NCI-H748 (cell line): ENCODE measurements at regions not wholly inside any gene's neighbourhood (a gene's known extent, or its start where the extent isn't known, plus 50 kb on each side); places are given as distances from the start of the nearest gene placed in this dataset.

Experiments used
- DNase-seq: peaks from one replicate; lab custom pipeline; 2025; ENCODE audit not compliant: unreplicated experiment; lab: John Stamatoyannopoulos, UW

DNA sequence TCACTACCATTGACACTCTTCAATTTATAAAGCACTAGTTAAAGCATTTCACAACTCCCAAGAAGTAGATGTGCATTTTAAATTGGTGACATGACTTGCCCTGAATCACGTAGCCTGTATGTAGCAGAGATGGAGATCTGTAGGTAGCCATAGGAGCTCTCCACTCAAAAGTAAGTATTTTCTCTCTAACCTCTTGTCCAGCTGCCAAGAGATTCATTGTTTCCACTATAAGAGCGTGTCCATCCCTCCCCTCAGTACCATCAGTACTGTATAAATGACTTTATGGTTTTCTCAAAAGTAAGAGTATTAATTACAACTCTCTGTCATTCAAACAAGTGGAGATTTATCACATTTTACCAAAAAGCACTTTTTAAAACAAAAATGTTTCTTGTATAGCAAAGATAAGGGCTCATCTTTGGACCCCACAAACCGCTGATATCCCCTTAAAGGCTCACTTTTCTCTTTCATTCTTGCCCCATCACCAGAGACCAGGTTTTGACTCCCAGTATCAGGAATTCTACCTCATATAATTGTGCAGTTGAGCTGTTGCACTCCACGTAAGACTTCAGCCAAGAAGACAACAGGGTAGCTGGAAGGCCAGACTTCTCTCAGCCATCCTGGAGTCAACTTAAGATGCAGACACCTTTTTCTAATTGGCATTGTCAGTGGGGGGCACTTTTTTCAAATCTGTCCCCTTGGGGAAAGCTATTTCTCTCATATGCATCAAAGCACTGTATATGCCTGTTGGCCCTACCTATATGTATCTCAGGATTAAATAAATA, 78.0 kb upstream of the GALNT5 start:
- DNase-seq = no peak

DNA sequence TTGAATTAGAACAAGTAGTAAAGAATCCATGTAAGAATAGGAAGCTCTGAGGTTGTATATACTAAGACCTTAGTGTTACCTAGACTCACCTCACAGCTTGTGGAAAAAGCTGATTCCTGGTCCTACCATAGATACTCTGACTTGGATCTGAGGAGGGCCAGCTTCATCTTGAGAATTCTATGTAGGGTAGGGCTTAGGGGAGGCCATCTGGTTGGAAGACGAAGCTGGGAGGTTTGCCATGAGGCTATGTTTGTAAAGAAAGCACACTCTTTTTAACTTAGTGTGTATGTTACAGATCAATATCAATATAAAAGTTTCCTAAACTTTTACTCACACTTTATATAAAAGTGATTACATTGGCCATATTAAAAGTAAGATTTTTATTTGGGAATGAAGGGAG, 77.1 kb upstream of the GALNT5 start:
- no peak for DNase-seq

GRCh38 chr2:157181234-157181633, 76.3 kb upstream of the GALNT5 start:
- no peak for DNase-seq

GRCh38 chr2:157182204-157182709, 75.2 kb upstream of the GALNT5 start:
- DNase-seq = no peak

- DNase-seq = peak; percentile 57
Observed at GRCh38 chr2:157182834-157183396, 74.6 kb upstream of the GALNT5 start.

- DNase-seq = no peak
Observed at GRCh38 chr2:157184161-157184895, 73.2 kb upstream of the GALNT5 start.

GRCh38 chr2:157185476-157186227, 71.9 kb upstream of the GALNT5 start:
- no peak for DNase-seq

DNA sequence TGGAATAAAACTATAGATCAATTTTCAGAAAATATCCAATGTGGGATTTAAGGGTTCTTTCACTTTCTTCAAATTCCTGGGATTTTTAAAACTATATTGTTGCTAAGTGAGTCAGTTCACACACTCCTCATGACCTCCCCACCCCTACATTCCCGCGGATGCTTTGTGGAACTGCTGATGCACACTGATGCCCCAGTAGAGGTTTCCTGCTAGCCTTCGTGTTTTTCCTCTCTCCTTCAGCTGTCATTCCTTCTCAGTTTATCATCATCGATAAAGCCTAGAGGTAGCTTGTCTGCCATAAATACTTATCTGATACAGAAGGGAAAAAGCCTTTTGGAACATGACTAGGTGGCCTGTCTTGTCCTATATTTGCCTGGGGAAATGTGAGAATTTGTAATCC, 67.4 kb upstream of the GALNT5 start:
- no peak for DNase-seq

DNA sequence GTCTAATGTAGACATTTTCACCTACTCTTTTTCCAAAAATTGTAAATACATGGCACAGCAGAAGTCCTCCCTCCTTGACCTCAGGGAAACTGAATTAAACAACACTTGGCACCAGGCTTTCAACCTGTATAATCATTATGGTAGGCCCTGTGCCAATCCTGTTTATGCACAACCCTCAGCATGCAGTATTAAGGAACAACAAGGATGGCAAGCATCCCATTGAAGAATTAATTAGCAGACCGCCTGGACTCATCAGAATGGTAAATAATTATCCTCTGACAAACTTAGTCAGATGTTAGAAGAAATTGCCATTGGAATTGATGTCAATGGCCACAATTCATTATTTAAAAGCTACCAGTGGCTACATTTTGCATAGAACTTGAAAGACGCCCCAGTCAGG, 66.3 kb upstream of the GALNT5 start:
- DNase-seq = no peak

DNA sequence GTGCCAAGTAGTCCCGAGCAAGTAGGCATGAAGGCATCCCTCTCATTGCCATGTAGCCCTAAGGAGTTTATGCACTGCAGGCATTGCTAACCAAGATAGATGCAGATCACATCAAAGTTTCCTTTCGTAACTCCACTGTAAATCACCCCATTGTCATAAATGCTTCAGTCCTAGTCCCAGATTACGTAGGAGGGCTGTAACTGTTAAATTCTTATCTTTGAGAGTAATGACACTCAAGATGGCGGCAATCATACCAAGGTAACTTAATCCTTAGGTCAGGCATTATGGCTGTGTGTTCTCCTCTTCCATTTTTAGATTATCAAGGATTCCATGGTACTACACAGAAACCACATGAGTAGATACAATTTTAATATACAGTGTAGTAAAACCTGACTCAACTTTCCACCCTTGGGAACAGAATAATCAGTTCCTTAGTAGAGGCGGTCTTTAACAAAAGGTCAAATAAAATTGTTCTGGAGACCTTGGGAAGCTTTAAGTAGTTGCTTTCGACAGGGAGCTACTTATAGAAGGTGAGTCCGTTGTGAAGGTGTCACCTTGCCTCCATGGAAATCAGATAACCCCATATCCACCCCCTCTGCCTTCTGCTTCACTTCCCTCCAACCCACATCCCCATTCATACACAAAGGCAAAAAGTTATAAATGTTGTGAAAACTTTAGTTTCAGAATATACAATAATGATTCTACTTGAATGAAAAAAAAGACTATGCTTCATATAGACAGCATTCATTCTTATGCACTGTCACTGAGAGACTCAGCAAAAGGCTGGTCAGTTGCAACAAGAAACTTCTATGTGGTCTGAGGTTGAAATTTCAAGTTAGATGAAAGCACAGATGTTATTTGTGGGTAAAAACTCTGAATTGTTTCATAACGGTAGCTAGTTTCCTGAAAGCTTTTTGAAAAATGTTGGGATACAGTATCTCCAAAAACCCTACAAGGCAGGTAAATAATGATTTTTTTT, 64.8 kb upstream of the GALNT5 start:
- DNase-seq = no peak

DNA sequence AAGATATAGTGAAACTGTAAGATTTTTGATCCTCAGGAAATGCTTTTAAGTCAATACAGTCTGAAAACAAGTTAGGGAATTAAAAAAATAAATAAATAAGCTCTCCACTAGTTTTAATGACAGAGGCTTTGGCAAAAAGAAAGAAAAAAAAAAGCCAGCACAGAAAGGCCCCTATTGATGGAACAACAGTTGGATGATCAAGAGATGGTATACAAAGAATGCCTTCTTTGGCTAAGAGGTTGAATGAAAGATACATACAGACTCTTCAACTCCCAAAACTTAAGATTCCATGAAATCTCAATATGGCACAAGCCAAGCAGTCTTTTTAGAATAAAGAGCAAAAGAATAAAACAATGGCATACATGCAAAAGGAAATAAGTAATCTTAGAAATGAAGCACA, 64.0 kb upstream of the GALNT5 start:
- DNase-seq = no peak

DNA sequence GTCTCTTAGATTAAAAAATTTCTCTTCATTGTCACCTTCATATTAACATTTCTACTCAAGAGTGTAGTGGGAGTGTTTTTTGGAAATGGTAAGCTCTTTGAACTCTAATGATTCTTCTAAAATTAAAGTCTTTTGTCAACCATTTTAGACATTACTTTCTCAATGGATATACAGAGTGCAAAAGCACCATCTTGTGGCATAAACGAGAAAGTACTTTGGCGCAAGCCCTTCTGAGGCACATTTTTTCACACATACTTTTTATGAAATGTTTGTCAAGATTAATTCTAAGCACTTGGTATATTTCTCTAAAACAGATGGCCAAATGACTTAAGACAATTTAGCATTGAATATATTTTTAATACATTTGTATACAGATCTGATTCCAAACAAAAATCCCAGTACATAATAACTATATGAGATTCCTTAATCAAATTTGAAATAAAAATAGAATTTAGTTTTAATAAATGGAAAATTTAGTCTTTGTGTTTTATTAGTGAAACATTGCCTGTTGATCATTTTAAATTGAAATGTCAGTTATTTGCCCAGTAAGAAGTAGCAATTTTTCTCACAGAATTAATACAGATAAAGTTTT, 63.3 kb upstream of the GALNT5 start:
- peak; percentile 64 for DNase-seq

DNA sequence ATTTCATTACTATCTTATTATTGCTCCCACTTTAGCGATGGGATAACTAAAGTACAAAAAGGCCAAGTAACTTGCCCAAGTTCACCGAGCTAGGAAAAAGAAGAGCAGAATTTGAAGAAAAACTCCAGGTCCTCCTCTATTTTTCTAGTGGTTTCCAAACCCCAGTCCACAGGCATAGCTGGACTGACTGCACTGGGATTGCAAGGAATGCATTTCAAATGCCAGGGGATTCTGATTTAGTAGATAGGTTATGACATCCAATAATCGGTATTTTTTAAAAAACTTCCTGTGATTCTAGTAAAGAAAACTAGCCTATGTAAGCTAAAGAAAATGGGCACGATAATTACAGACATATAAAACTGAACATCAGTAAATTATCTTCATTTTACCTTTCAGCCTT, 62.7 kb upstream of the GALNT5 start:
- DNase-seq = no peak

GRCh38 chr2:157196956-157197355, 60.5 kb upstream of the GALNT5 start:
- DNase-seq = no peak

- DNase-seq = no peak
Observed at GRCh38 chr2:157197848-157198247, 59.7 kb upstream of the GALNT5 start.

DNA sequence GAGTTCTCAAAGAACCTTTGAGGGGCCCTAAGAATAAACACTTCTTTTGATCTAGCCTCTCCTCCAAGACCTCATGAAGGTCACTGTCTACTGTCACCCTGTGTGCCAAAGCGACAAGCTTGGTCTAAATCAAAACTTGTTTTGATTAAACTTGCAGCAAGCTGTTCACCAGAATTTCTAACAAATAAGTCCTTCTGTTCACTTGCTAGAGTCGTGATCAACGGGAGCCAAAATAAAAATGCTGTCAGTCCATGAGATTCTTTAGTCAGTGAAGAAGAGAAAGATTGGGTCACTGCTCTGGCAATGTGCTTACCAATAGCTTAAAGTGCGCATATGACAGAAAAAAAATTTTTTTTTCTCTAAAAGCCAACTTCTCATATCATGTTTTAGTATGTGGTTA, 53.9 kb upstream of the GALNT5 start:
- DNase-seq = no peak

GRCh38 chr2:157204401-157204800, 53.1 kb upstream of the GALNT5 start:
- DNase-seq = no peak

DNA sequence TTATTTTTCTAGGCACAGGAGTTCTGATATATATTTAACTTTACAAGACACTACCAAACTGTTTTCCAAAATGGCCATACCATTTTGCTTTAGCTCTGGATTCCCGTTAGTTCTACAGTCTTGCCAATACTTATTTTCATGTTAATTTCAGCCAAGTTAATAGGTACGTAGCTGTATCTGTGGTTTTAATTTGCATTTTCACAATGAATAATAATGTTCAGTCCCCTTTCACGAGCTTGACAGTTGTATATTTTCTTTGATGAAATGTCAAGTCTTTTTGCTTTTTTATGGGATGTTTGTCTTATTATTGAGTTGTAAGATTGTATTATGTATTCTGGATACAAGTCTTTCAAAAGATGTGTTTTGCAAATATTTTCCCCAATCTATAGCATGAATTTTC, 50.6 kb upstream of the GALNT5 start:
- DNase-seq = no peak
